OCI-LY3 (cell line): ENCODE measurements at regions not wholly inside any gene's neighbourhood (a gene's known extent, or its start where the extent isn't known, plus 50 kb on each side); places are given as distances from the start of the nearest gene placed in this dataset.

Experiments used
- H2AFZ ChIP-seq: fragments of 200-600, 300-600 bp; shearing (Covaris generic); 2 replicates; pipeline ENCODE4 v1.6.0; 2014; ENCODE audit warnings: antibody characterized with exemption, low read depth, low read length
- H3K27ac ChIP-seq: fragments of 200-600, 300-600 bp; sonication (generic); 2 replicates; pipeline ENCODE4 v1.5.1; 2014; ENCODE audit warnings: mild to moderate bottlenecking, low read length, moderate library complexity, mixed read lengths
- H3K27me3 ChIP-seq: fragments of 200-600, 300-600 bp; sonication (generic); 2 replicates; pipeline ENCODE4 v1.6.1; 2014; ENCODE audit warnings: low read depth, low read length, mixed read lengths
- H3K36me3 ChIP-seq: fragments of 200-600, 300-600 bp; sonication (generic); replicated peaks from 2 replicates; pipeline ENCODE3; 2014; ENCODE audit warnings: low read depth, low read length, mixed read lengths
- H3K4me1 ChIP-seq: fragments of 300-600, 200-600 bp; sonication (generic); 2 replicates; pipeline ENCODE4 v1.6.1; 2014; ENCODE audit warnings: low read length, mixed read lengths
- H3K4me2 ChIP-seq: fragments of 200-600, 300-600 bp; sonication (generic); 2 replicates; pipeline ENCODE4 v1.6.1; 2014; ENCODE audit warnings: low read length, mixed read lengths
- H3K4me3 ChIP-seq: fragments of 300-600, 200-600 bp; sonication (generic); 2 replicates; pipeline ENCODE4 v1.5.1; 2014; ENCODE audit warnings: antibody characterized with exemption, mild to moderate bottlenecking, low read length, moderate library complexity
- H3K79me2 ChIP-seq: fragments of 300-600, 200-600 bp; shearing (Covaris generic); 2 replicates; pipeline ENCODE4 v1.6.1; 2014; ENCODE audit warnings: mild to moderate bottlenecking, low read length, mixed read lengths
- H3K9ac ChIP-seq: fragments of 300-600, 200-600 bp; shearing (Covaris generic); 2 replicates; pipeline ENCODE4 v1.6.0; 2014; ENCODE audit warnings: mild to moderate bottlenecking, low read length, moderate library complexity
- H3K9me3 ChIP-seq: fragments of 200-600, 300-600 bp; shearing (Covaris generic); 2 replicates; pipeline ENCODE4 v1.6.1; 2014; ENCODE audit warnings: low read length, mixed read lengths; ENCODE audit not compliant: insufficient read depth
- H4K20me1 ChIP-seq: fragments of 200-600, 300-600 bp; sonication (generic); 2 replicates; pipeline ENCODE4 v1.6.1; 2016; ENCODE audit warnings: low read length, mixed read lengths; ENCODE audit not compliant: insufficient read depth
- CTCF ChIP-seq: fragments of 200-600, 300-600 bp; sonication (generic); IDR thresholded peaks from 2 replicates; pipeline ENCODE4 v1.5.1; 2014; ENCODE audit warnings: antibody characterized with exemption, low read length, low read depth
- EZH2phosphoT487 ChIP-seq: fragments of 200-600 bp; shearing (Covaris generic); IDR thresholded peaks from 2 replicates; pipeline ENCODE4 v1.6.1; 2018; ENCODE audit warnings: antibody characterized with exemption, mixed run types, low read depth

GRCh38 chr13:111622051-111622531, 301.6 kb downstream of the TEX29 start:
- Histone ChIP-seq H3K9me3 (no peaks in the 10 kb centered on the region), H3K27me3 (no peaks in the 10 kb centered on the region), H4K20me1 (no peaks in the 10 kb centered on the region), H3K4me1 (no peaks in the 10 kb centered on the region), H3K4me3 (no peak overlapping the region), H3K4me2 (no peak overlapping the region), H3K27ac (no peak overlapping the region), H3K79me2 (no peaks in the 10 kb centered on the region), H3K9ac (no peak overlapping the region), H2AFZ (no peak overlapping the region), H3K36me3 (no peaks in the 10 kb centered on the region)
- no peak for TF ChIP-seq CTCF
- no peak for TF ChIP-seq EZH2phosphoT487

GRCh38 chr13:111623208-111623607, 302.8 kb downstream of the TEX29 start:
- TF ChIP-seq EZH2phosphoT487, result no peak
- TF ChIP-seq CTCF, result no peak
- Histone ChIP-seq H3K79me2 (no peaks in the 10 kb centered on the region), H2AFZ (no peak overlapping the region), H4K20me1 (no peaks in the 10 kb centered on the region), H3K27ac (no peak overlapping the region), H3K27me3 (no peaks in the 10 kb centered on the region), H3K9ac (no peak overlapping the region), H3K9me3 (no peaks in the 10 kb centered on the region), H3K4me2 (no peak overlapping the region), H3K36me3 (no peaks in the 10 kb centered on the region), H3K4me3 (no peak overlapping the region), H3K4me1 (no peaks in the 10 kb centered on the region)

- Histone ChIP-seq H4K20me1 (no peaks in the 10 kb centered on the region), H3K4me2 (no peak overlapping the region), H3K27ac (no peak overlapping the region), H3K9me3 (no peaks in the 10 kb centered on the region), H3K9ac (no peak overlapping the region), H3K4me1 (no peaks in the 10 kb centered on the region), H3K79me2 (no peaks in the 10 kb centered on the region), H3K27me3 (no peaks in the 10 kb centered on the region), H3K36me3 (no peaks in the 10 kb centered on the region), H3K4me3 (no peak overlapping the region), H2AFZ (no peak overlapping the region)
- no peak for TF ChIP-seq CTCF
These were observed 303.5 kb downstream of the TEX29 start for GRCh38 chr13:111623743-111624505.

- H4K20me1 ChIP-seq, result no peaks in the 10 kb centered on the region
- no peak overlapping the region for H3K4me3 ChIP-seq
- no peak overlapping the region for H3K9ac ChIP-seq
- H3K9me3 ChIP-seq, result no peaks in the 10 kb centered on the region
- no peak overlapping the region for H2AFZ ChIP-seq
- no peak overlapping the region for H3K4me2 ChIP-seq
- no peaks in the 10 kb centered on the region for H3K27me3 ChIP-seq
- H3K27ac ChIP-seq, result no peak overlapping the region
- no peak for TF ChIP-seq EZH2phosphoT487
- no peak for TF ChIP-seq CTCF
- no peaks in the 10 kb centered on the region for H3K4me1 ChIP-seq
- H3K36me3 ChIP-seq, result no peaks in the 10 kb centered on the region
- H3K79me2 ChIP-seq, result no peaks in the 10 kb centered on the region
These were observed 305.3 kb downstream of the TEX29 start for GRCh38 chr13:111625526-111626315.
